GM21390 (cell line): ENCODE measurements at regions not wholly inside any gene's neighbourhood (a gene's known extent, or its start where the extent isn't known, plus 50 kb on each side); places are given as distances from the start of the nearest gene placed in this dataset.

Experiments
- ATAC-seq: cut with Tn5 transposase; IDR thresholded peaks from one replicate; pipeline ENCODE4 v1.9.1; 2021; ENCODE audit not compliant: unreplicated experiment

GRCh38 chr10:4775808-4776207 is 50.2 kb upstream of the AKR1E2 start:
- no peak for ATAC-seq

- no peak for ATAC-seq
Observed at GRCh38 chr10:4772202-4772570, 53.8 kb upstream of the AKR1E2 start.

DNA sequence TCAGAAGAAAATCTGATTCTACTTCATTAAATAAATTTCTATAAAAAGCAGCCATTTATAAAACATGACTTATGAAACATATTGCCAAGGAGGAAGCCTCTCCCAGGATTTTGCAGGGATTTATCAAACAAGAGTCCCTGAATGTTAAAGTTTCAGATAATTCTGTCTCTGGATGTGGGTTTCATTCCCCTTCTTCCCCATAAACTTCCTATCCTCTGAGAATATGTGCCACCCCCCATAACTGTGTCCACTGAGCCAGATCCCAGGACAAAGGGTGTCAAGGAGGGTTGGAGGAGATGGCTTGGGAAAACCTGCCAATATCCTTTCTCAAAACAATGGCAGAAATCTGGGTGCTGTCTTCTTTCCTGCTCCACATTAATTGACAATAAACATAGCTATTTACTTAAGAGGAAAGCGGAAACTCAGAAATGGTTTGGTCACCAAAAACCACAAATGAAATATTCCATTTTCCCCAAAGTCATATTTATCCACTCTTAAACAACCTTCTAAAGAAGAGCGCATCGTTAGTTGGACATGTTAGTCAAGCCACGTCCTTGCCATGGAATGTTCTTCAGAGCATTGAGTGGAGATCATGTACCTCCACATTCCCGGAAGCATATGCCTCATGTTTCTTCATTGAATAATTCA is 54.3 kb upstream of the AKR1E2 start:
- no peak for ATAC-seq

DNA sequence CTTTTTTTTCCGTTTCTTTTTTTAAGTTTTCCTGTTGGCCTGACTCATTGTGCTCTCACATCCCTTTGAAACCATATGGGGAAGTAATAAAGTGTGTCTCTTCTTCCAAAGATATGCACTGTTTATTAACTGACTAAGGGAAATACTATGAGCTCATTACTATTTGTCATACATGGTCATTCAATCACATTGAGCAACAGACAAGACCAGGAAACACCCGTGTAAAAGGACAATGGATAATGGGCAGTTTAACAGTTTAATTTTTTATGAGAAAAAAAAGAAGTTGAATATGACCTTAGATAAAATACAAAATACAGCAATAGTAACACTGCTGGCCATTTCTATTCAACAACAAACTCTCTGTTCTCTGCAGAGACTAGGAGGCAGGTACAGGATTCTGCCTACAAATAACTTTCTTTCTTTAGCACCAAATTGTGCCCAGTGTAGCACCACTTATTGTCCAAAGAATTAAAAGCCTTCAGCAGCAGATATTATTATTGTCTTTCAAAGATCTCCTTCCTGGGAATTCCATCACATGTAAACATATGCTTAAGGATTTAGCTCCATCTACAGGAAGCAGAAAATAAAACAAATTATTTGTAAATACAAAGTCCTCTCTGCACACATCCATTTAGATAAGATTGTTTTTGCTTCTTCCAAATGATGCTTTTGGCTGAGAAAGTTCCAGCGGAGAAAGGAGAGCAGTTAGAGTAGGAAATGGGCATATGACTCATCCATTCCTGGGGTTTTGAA is 55.0 kb upstream of the AKR1E2 start:
- ATAC-seq, result no peak

DNA sequence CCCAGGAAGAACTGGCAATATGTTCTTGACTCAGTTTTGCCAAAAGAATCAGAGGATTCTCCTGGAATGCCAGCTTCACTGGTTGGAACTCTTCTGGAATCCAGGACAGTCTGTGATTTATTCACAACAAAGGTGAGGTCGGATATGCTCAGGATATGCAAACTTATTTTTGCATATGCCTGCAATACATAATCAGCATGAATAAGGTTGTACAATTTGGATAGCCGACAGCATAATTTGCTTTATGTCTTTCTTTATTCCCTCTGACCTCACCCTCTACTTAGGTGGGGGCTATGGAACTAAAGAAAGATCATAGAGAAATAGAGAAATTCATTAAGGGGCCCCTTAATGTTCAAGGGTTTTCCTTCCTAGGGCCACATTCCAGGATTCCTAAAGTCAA is 57.6 kb upstream of the AKR1E2 start:
- ATAC-seq, result no peak

DNA sequence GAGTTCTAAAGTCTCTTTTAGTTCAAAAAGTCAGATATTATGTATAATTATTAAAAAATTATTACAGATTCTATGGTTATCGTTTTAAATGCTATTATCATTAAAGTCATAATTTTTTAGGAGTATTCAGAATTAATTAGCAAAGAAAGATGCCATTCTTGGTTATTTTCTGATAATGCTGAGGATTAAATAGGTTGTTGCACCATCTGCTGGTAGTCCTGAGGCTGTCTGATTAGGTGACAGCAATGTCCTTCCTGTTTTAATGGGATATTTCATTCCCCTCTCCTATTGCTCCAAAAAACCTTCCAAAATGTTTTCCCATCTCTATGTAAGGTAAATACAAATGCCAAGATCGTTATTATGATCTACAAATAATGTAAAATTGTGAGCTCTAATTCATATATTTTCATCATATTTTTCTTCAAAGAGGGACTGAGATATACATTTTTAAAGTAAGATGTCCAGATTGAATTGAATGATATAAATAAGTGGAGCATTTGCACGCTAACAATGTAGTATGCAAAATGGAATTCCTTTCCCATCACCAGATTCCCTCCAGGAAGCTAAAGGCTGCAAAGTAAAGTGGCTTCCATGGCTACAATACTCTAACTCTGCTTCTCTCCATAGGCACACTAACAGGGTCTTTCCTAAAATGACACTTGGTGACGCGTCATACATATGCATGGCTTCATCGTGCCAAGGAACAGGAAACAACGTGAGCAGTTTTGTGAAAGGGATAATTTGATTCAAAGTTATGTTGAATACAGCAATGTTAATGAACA is 58.8 kb upstream of the AKR1E2 start:
- ATAC-seq, result no peak

DNA sequence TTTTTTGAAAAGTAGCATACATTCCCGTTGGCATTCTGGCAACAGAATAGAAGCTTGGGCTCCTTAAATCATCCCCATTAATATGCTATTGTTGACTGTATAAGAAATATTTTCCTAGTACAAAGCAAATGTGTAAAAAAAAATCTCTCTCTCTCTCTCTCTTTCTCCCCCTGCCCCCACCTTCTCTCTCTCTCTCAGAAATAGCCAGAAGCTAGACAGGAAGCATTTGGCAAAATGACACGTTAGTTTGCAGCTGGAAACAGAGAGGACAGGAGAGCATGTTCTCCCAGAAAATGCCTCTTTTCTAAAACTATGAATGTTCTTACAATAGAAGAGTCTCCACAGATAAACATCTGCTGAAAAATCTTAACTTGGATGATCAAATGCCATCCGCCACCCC is 59.6 kb upstream of the AKR1E2 start:
- no peak for ATAC-seq

GRCh38 chr10:4765428-4765827 is 60.6 kb upstream of the AKR1E2 start:
- ATAC-seq, result no peak

- no peak for ATAC-seq
Observed at GRCh38 chr10:4763960-4764428, 62.0 kb upstream of the AKR1E2 start.

DNA sequence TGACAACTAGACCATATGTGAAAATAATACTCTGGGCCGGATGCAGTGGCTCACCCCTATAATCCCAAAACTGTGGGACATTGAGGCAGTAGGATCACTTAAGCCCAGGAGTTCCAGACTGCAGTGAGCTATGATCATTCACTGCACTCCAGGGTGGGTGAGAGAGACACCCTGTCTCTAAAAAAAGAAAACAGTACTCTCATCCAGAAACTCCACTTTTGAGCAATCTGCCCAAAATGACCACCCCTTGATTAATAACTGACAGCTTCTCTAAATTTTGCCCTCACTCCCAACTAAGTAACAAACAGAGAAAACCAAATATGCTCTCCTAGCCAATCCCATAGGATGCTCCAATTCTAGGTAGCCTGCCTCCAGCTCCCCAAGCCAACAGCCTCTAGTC is 62.5 kb upstream of the AKR1E2 start:
- no peak for ATAC-seq

- ATAC-seq, result no peak
Observed at GRCh38 chr10:4758256-4758655, 67.8 kb upstream of the AKR1E2 start.

DNA sequence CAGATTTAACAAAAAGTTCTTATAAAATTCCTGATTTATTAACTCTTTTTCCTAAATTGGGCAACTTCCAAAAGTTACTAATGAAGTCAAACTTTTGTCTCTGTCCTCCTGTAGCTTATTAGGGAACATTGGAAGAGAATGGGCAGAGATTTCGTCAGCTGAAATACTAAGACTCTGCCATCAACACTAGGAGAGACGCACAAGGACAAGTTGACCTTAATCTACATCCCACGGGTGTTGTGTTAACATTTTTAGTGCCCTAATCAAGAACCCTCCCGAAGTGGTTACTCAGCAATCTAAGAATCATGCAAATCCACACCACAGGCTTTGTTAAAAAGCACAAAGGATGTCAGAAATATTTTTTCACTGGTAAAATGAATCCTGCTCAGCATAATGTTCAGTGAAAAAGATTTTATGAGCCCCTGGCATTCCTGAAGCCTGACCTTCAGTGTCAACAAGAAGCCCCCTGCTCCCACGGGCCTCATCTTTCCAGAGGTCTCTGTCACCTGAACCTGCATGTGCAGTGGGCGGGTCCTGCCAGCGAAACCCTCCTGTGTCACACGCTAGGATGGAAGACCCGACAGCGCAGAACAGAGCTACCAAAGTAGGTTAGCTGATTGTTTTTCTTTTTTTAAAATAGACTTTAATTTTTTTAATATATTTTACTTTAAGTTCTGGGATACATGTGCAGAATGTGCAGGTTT is 70.6 kb upstream of the AKR1E2 start:
- no peak for ATAC-seq

- no peak for ATAC-seq
Observed at GRCh38 chr10:4754143-4754542, 71.9 kb upstream of the AKR1E2 start.

GRCh38 chr10:4751211-4751610 is 74.8 kb upstream of the AKR1E2 start:
- ATAC-seq, result no peak

- no peak for ATAC-seq
Observed at GRCh38 chr10:4749271-4749574, 76.8 kb upstream of the AKR1E2 start.

DNA sequence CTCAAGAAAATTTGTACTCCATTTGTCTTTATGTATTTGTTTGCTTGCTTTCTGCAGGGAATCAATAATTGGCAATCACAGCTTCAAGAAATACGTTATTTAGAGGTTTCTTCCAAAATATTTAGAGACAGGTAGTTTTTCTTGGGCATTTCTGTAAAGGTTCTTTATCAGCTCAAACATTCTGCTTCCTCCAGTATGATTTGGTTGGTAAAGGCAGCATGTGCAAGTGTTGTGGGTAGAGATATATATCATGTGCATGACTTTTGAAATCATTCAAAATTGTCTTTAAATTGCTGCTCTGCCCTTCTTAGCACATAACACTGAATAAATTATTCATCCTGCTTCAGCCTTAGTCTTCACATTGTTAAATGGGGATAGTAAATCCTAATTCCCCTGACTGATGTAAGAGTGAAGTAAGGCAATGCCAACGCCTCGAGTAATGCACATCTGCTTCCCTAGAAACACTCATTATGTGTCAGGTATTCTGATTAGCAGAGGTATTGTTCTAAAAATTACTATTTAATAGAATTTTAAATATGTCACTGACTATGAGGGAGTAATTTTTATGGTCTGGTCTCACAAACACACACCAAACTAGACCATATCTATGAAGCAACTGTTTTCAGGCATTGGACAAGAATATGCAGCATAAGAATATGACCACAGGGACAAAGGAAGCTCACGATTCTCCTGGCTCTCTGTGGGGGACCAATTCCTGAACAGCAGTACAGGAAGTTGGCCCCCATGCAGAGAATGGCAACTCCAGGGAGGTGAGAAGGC is 77.3 kb upstream of the AKR1E2 start:
- ATAC-seq, result no peak

DNA sequence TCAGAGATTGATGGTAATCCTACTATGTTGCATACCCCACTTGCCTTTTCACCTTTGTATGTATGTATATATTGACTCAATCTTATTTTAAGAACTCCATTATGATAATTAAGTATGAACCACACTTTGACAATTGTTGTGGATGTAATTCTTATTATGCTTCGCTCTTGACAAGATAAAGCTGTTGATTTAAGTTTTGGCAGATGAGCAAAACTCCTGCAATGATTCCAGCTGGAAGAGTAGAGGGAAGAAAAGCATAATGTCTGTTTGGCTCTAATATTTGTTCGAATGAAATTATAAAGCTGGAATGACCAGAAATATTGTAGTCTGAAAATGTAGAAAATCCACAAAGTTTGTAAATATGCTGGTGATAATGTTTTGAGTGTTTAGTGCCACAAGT is 83.8 kb upstream of the AKR1E2 start:
- ATAC-seq, result no peak

DNA sequence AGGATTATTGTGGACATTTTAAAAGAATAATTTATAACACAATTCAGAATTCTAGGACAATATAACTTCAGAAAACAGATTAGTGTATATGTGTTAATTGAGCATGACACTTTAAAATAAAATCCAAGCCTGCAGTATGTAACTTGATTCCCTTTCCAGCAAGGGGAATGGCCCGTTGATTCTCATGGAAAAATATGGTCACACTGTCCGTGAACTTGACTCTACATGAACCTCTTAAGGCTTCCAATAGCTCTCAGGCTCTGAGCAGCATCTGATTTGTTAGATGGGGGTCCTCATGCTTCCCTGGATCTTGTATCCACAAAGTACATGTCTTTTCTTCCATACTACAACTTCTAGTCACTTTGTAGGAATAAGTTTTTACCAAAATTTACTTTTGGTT is 85.5 kb upstream of the AKR1E2 start:
- no peak for ATAC-seq

DNA sequence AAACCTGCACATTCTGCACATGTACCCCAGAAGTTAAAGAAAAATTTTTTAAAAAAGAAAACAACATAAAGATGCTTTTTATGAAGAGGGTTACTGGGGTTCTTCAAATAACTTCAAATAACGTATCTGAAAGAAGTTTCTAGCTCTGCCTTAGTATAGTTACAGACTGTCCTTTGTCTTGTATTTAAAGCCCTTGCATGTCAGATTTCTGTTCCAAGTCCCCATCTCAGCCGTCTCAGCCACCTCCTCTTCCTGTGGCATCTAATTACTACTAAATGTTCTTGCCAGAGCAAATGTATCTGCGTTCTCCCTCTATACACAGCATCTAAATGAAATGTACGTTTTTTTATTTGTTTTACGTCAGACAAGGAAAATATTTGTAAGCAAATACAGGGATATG is 89.4 kb upstream of the AKR1E2 start:
- no peak for ATAC-seq

- no peak for ATAC-seq
Observed at GRCh38 chr10:4736183-4736582, 89.8 kb upstream of the AKR1E2 start.

GRCh38 chr10:4733843-4734224 is 92.2 kb upstream of the AKR1E2 start:
- no peak for ATAC-seq
